ENCODE measurements at regions not wholly inside any gene's neighbourhood (a gene's known extent, or its start where the extent isn't known, plus 50 kb on each side); places are given as distances from the start of the nearest gene placed in this dataset.

DNA sequence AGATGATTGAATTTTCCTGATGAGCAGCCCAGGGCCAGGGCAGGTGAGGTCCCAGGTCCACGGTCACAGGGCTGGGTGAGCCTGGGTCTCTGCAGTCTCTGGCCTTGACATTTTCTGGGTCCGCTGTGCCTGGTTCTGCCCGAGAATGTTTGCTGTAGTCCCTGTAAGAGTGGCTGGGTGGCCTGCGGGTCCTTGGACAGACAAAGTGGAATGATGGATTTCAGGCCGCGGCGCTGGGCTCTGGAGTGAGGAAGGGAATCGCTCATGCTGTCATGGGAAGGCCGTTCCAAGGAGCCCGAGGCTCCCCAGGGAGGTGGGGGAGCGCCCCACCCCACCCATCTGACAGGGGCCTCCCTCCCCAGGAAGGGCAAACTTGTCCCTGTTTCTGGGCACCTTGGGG is 153.5 kb upstream of the CIBAR2 start:
- Histone ChIP-seq H3K27me3 (peaks cover 3% of the 10 kb centered on the region), H3K4me3 (no peak overlapping the region), H3K36me3 (no peaks in the 10 kb centered on the region), H3K27ac (no peak overlapping the region), H3K9me3 (no peaks in the 10 kb centered on the region), H3K4me1 (no peaks in the 10 kb centered on the region)
- WGBS = 100% methylated on average over 1 of the region's 11 CpGs
- no peak for DNase-seq (ENCODE audit: low spot score in 2 of 2)
- TF ChIP-seq, protein P1, sequence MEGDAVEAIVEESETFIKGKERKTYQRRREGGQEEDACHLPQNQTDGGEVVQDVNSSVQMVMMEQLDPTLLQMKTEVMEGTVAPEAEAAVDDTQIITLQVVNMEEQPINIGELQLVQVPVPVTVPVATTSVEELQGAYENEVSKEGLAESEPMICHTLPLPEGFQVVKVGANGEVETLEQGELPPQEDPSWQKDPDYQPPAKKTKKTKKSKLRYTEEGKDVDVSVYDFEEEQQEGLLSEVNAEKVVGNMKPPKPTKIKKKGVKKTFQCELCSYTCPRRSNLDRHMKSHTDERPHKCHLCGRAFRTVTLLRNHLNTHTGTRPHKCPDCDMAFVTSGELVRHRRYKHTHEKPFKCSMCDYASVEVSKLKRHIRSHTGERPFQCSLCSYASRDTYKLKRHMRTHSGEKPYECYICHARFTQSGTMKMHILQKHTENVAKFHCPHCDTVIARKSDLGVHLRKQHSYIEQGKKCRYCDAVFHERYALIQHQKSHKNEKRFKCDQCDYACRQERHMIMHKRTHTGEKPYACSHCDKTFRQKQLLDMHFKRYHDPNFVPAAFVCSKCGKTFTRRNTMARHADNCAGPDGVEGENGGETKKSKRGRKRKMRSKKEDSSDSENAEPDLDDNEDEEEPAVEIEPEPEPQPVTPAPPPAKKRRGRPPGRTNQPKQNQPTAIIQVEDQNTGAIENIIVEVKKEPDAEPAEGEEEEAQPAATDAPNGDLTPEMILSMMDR (IDR thresholded peaks at IDR 0.05) = no peak
- TF ChIP-seq EP300 (IDR thresholded peaks at IDR 0.05) = no peak
- no peak for TF ChIP-seq POLR2A (IDR thresholded peaks at IDR 0.05)
- no peak for TF ChIP-seq POLR2AphosphoS5 (IDR thresholded peaks at IDR 0.05)

DNA sequence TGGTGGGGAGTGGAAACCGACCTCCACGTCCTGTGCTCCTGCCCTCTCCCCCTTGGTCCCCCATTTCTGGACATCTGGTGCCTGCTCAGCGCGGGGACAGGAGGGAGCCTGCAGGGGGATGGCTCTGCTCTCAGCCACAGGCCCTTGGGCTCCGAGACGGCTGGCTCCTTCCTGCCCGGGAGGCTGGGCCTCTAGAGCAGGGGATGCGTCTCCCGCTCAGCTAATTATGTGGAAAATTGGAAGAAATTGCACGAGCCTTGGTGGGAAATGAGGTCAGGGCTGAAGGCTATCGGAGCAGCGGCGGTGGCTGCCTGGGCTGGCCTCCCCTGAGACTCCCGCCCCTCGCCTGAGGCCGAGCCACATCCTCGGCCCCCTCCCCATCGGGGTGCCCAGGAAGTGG is 154.6 kb upstream of the CIBAR2 start:
- Histone ChIP-seq H3K4me1 (no peaks in the 10 kb centered on the region), H3K4me3 (no peak overlapping the region), H3K9me3 (no peaks in the 10 kb centered on the region), H3K27me3 (no peaks in the 10 kb centered on the region), H3K27ac (no peak overlapping the region), H3K36me3 (no peaks in the 10 kb centered on the region)
- DNase-seq (ENCODE audit: low spot score in 2 of 2) = no peak
- no peak for TF ChIP-seq EP300 (IDR thresholded peaks at IDR 0.05)
- no peak for TF ChIP-seq POLR2A (IDR thresholded peaks at IDR 0.05)
- TF ChIP-seq, protein P1 (IDR thresholded peaks at IDR 0.05) = no peak
- no peak for TF ChIP-seq POLR2AphosphoS5 (IDR thresholded peaks at IDR 0.05)
- WGBS = 76% methylated on average over 15 of the region's 18 CpGs

DNA sequence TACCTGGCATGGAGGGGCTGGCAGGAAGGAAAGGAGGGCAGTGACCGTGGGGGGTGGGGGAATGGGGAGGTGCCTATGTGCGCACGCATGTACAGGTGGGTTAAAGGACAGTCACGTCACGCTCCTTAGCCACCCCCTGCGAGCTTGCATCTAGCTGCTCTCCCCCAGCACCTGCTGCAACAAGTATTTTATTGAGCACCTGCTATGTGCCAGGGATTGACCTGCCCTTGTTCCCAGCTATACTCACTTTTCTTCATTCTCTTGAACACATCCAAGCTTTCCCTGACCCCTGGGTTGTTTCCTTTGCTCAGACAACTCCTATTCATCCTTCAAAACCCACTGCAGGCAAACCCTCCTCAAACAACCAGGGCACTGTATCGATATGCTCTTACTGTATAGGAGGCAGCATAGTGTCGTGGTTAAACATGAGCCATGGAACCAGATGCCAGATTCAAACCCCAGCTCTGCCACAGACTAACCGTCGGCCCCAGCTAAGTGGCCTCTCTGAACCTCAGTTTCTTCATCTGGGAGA is 155.2 kb upstream of the CIBAR2 start:
- no peaks in the 10 kb centered on the region for H3K27me3 ChIP-seq
- H3K9me3 ChIP-seq = no peaks in the 10 kb centered on the region
- 95% methylated on average over 10 of the region's 10 CpGs for WGBS
- H3K4me1 ChIP-seq = no peaks in the 10 kb centered on the region
- no peak overlapping the region for H3K4me3 ChIP-seq
- H3K27ac ChIP-seq = no peak overlapping the region
- no peak for DNase-seq (ENCODE audit: low spot score in 2 of 2)
- no peaks in the 10 kb centered on the region for H3K36me3 ChIP-seq
- TF ChIP-seq, protein P1 (IDR thresholded peaks at IDR 0.05) = no peak
- no peak for TF ChIP-seq POLR2AphosphoS5 (IDR thresholded peaks at IDR 0.05)
- TF ChIP-seq EP300 (IDR thresholded peaks at IDR 0.05) = no peak
- TF ChIP-seq POLR2A (IDR thresholded peaks at IDR 0.05) = no peak

DNA sequence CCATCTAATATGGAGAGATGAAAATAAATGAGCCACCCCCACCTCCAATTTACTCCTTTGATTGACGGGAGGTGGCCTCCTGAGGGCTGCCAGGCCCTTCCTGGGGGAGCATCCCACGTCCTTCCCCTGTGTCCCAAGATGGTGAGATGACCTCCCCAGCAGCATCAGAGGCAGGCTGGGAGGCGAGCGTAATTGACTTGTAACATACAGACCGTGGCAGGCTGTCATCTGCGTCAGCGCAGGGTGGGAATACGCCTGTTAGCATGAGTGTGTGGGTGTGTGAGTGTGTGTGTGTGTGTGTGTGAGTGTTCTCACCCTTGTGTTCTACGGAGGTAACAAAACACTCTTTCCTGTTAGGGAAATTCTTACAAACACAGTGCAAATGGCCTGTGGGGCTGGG is 156.9 kb upstream of the CIBAR2 start:
- DNase-seq (ENCODE audit: low spot score in 2 of 2) = no peak
- H3K36me3 ChIP-seq = no peaks in the 10 kb centered on the region
- no peak for TF ChIP-seq POLR2AphosphoS5 (IDR thresholded peaks at IDR 0.05)
- TF ChIP-seq, protein P1 (IDR thresholded peaks at IDR 0.05) = no peak
- no peak for TF ChIP-seq EP300 (IDR thresholded peaks at IDR 0.05)
- TF ChIP-seq POLR2A (IDR thresholded peaks at IDR 0.05) = no peak
- no peak overlapping the region for H3K27ac ChIP-seq
- no peak overlapping the region for H3K4me3 ChIP-seq
- WGBS = 90% methylated on average over 6 of the region's 9 CpGs
- H3K27me3 ChIP-seq = no peaks in the 10 kb centered on the region
- no peaks in the 10 kb centered on the region for H3K9me3 ChIP-seq
- H3K4me1 ChIP-seq = no peaks in the 10 kb centered on the region

DNA sequence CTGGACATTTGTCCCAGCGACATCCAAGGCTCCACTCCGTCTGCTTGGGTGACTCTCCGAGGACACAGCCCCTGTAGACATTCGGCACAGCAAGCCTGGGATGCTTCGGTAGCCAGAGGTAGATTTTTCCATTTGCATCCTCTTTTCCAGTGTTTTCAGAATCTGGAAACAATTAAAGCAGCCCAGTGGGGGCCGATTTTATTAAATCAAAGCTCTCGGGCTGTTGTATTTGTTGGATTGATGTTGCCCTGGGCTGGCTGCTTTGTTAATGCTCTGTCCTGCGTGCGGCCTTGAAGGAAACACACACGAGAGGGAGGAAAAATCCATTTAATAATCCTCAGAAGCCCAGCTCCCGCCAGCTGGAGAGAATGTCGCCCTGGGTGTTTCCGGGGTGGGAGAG is 158.1 kb upstream of the CIBAR2 start:
- Histone ChIP-seq H3K4me3 (no peak overlapping the region), H3K27ac (no peak overlapping the region), H3K9me3 (no peaks in the 10 kb centered on the region), H3K36me3 (no peaks in the 10 kb centered on the region), H3K27me3 (no peaks in the 10 kb centered on the region), H3K4me1 (no peaks in the 10 kb centered on the region)
- no peak for TF ChIP-seq POLR2AphosphoS5 (IDR thresholded peaks at IDR 0.05)
- TF ChIP-seq, protein P1 (IDR thresholded peaks at IDR 0.05) = no peak
- TF ChIP-seq POLR2A (IDR thresholded peaks at IDR 0.05) = no peak
- no peak for TF ChIP-seq EP300 (IDR thresholded peaks at IDR 0.05)
- DNase-seq (ENCODE audit: low spot score in 2 of 2) = no peak
- WGBS = 83% methylated on average over 13 of the region's 13 CpGs
